ENCODE measurements at regions not wholly inside any gene's neighbourhood (a gene's known extent, or its start where the extent isn't known, plus 50 kb on each side); places are given as distances from the start of the nearest gene placed in this dataset.

DNA sequence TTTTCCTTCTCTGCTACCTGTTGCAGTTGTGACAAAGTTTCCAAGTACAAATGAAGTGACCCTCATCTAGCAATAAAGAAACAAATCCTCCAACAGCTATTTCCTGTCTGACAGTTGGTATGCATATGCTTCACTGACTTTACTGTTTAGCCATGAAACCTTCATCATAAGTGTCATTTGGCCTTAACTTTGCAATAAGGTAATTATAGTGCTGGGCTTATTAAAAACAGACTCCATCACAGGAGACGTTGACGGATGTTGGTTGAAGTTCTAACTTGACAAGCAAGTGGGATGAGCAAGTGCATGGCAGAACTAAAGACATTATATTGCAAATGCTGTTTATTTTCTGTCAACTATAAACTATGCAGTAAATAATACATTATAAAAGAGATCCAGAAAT is 425.2 kb downstream of the RPS29 start:
- TF ChIP-seq, protein P1, sequence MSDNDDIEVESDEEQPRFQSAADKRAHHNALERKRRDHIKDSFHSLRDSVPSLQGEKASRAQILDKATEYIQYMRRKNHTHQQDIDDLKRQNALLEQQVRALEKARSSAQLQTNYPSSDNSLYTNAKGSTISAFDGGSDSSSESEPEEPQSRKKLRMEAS (IDR thresholded peaks at IDR 0.05), result no peak
- TF ChIP-seq, protein P2, sequence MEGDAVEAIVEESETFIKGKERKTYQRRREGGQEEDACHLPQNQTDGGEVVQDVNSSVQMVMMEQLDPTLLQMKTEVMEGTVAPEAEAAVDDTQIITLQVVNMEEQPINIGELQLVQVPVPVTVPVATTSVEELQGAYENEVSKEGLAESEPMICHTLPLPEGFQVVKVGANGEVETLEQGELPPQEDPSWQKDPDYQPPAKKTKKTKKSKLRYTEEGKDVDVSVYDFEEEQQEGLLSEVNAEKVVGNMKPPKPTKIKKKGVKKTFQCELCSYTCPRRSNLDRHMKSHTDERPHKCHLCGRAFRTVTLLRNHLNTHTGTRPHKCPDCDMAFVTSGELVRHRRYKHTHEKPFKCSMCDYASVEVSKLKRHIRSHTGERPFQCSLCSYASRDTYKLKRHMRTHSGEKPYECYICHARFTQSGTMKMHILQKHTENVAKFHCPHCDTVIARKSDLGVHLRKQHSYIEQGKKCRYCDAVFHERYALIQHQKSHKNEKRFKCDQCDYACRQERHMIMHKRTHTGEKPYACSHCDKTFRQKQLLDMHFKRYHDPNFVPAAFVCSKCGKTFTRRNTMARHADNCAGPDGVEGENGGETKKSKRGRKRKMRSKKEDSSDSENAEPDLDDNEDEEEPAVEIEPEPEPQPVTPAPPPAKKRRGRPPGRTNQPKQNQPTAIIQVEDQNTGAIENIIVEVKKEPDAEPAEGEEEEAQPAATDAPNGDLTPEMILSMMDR (IDR thresholded peaks at IDR 0.05 in 2 of 3, conservative IDR thresholded peaks at IDR 0.05 in 1 of 3; ENCODE audit: borderline replicate concordance in 1 of 3, insufficient read depth in 1 of 3, low read depth in 2 of 3, low read length in 2 of 3), result no peak
- TF ChIP-seq EZH2 (IDR thresholded peaks at IDR 0.05), result no peak
- TF ChIP-seq, protein P3, sequence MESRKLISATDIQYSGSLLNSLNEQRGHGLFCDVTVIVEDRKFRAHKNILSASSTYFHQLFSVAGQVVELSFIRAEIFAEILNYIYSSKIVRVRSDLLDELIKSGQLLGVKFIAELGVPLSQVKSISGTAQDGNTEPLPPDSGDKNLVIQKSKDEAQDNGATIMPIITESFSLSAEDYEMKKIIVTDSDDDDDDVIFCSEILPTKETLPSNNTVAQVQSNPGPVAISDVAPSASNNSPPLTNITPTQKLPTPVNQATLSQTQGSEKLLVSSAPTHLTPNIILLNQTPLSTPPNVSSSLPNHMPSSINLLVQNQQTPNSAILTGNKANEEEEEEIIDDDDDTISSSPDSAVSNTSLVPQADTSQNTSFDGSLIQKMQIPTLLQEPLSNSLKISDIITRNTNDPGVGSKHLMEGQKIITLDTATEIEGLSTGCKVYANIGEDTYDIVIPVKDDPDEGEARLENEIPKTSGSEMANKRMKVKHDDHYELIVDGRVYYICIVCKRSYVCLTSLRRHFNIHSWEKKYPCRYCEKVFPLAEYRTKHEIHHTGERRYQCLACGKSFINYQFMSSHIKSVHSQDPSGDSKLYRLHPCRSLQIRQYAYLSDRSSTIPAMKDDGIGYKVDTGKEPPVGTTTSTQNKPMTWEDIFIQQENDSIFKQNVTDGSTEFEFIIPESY (IDR thresholded peaks at IDR 0.05; ENCODE audit: extremely low read depth, insufficient replicate concordance, low read length), result no peak
